Fibroblast of pulmonary artery (primary cell): ENCODE measurements at regions not wholly inside any gene's neighbourhood (a gene's known extent, or its start where the extent isn't known, plus 50 kb on each side); places are given as distances from the start of the nearest gene placed in this dataset.

Source experiments
- DNase-seq: peaks from one replicate; pipeline ENCODE4 v3.0.0-alpha.2; 2010; ENCODE audit warnings: low read depth
- H3K4me3 ChIP-seq: replicated peaks from 2 replicates; pipeline ENCODE4 v1.5.1; 2011; ENCODE audit warnings: low read depth, mild to moderate bottlenecking, control low read depth, low read length, moderate library complexity
- CTCF ChIP-seq: IDR thresholded peaks from 2 replicates; pipeline ENCODE4 v1.5.1; 2011; ENCODE audit warnings: mild to moderate bottlenecking, control low read depth, low read length, inconsistent platforms; ENCODE audit errors: missing control alignments

GRCh38 chr16:6633456-6633855 lies 699.2 kb upstream of the RBFOX1 start:
- no peak for DNase-seq
- TF ChIP-seq CTCF, result no peak
- H3K4me3 ChIP-seq, result no peak overlapping the region

- no peak overlapping the region for H3K4me3 ChIP-seq
- TF ChIP-seq CTCF, result no peak
- DNase-seq, result no peak
Observed at GRCh38 chr16:6629110-6629509, 703.5 kb upstream of the RBFOX1 start.

GRCh38 chr16:6625606-6626005 lies 707.0 kb upstream of the RBFOX1 start:
- H3K4me3 ChIP-seq, result no peak overlapping the region
- no peak for TF ChIP-seq CTCF
- DNase-seq, result no peak

GRCh38 chr16:6618874-6619273 lies 713.8 kb upstream of the RBFOX1 start:
- H3K4me3 ChIP-seq, result no peak overlapping the region
- TF ChIP-seq CTCF, result no peak
- DNase-seq, result no peak

- no peak for TF ChIP-seq CTCF
- H3K4me3 ChIP-seq, result no peak overlapping the region
Observed at GRCh38 chr16:6616746-6617145, 715.9 kb upstream of the RBFOX1 start.

GRCh38 chr16:6615636-6616035 lies 717.0 kb upstream of the RBFOX1 start:
- H3K4me3 ChIP-seq, result no peak overlapping the region
- no peak for DNase-seq
- TF ChIP-seq CTCF, result no peak

More at GRCh38 chr16:6616746-6617145, 715.9 kb upstream of the RBFOX1 start:
- no peak for DNase-seq

- no peak for DNase-seq
- TF ChIP-seq CTCF, result no peak
- H3K4me3 ChIP-seq, result no peak overlapping the region
Observed at GRCh38 chr16:6611535-6611934, 721.1 kb upstream of the RBFOX1 start.
